Rectal smooth muscle tissue (tissue), 1 donor: ENCODE measurements at regions not wholly inside any gene's neighbourhood (a gene's known extent, or its start where the extent isn't known, plus 50 kb on each side); places are given as distances from the start of the nearest gene placed in this dataset.

ENCODE experiments used
- H3K27ac ChIP-seq: one replicate; pipeline ENCODE4 v1.7.0; 2013; ENCODE audit warnings: low read depth, low read length, inconsistent platforms
- H3K27me3 ChIP-seq: one replicate; pipeline ENCODE4 v1.7.0; 2013; ENCODE audit warnings: low read length; ENCODE audit not compliant: control insufficient read depth, insufficient read depth
- H3K36me3 ChIP-seq: one replicate; pipeline ENCODE4 v1.7.0; 2013; ENCODE audit warnings: low read length; ENCODE audit not compliant: control insufficient read depth, insufficient read depth
- H3K4me1 ChIP-seq: one replicate; pipeline ENCODE4 v1.7.0; 2013; ENCODE audit warnings: low read length; ENCODE audit not compliant: control insufficient read depth, insufficient read depth
- H3K4me3 ChIP-seq: one replicate; pipeline ENCODE4 v1.7.0; 2013; ENCODE audit warnings: low read length
- H3K9ac ChIP-seq: one replicate; pipeline ENCODE4 v1.7.0; 2013; ENCODE audit warnings: low read length

GRCh38 chr2:160670618-160671017 lies 177.0 kb upstream of the RBMS1 start:
- no peak overlapping the region for H3K9ac ChIP-seq
- H3K4me1 ChIP-seq, result peaks cover 11% of the 10 kb centered on the region
- no peak overlapping the region for H3K27ac ChIP-seq
- no peak overlapping the region for H3K4me3 ChIP-seq
- H3K27me3 ChIP-seq, result no peaks in the 10 kb centered on the region
- H3K36me3 ChIP-seq, result no peaks in the 10 kb centered on the region

- H3K27me3 ChIP-seq, result no peaks in the 10 kb centered on the region
- H3K4me3 ChIP-seq, result no peak overlapping the region
- H3K36me3 ChIP-seq, result no peaks in the 10 kb centered on the region
- H3K9ac ChIP-seq, result no peak overlapping the region
- H3K27ac ChIP-seq, result no peak overlapping the region
- no peaks in the 10 kb centered on the region for H3K4me1 ChIP-seq
These were observed 178.6 kb upstream of the RBMS1 start for GRCh38 chr2:160672211-160672610.

- Histone ChIP-seq H3K36me3 (no peaks in the 10 kb centered on the region), H3K4me1 (no peaks in the 10 kb centered on the region), H3K4me3 (no peak overlapping the region)
These were observed 180.6 kb upstream of the RBMS1 start for GRCh38 chr2:160674146-160674750.

GRCh38 chr2:160679686-160680085 lies 186.1 kb upstream of the RBMS1 start:
- H3K36me3 ChIP-seq, result no peaks in the 10 kb centered on the region
- H3K27ac ChIP-seq, result no peak overlapping the region
- H3K9ac ChIP-seq, result no peak overlapping the region
- no peaks in the 10 kb centered on the region for H3K27me3 ChIP-seq
- H3K4me3 ChIP-seq, result no peak overlapping the region
- no peaks in the 10 kb centered on the region for H3K4me1 ChIP-seq

More at GRCh38 chr2:160674146-160674750, 180.6 kb upstream of the RBMS1 start:
- Histone ChIP-seq H3K9ac (no peak overlapping the region), H3K27me3 (no peaks in the 10 kb centered on the region), H3K27ac (no peak overlapping the region)

- H3K27ac ChIP-seq, result no peak overlapping the region
- no peaks in the 10 kb centered on the region for H3K36me3 ChIP-seq
- H3K27me3 ChIP-seq, result no peaks in the 10 kb centered on the region
- no peak overlapping the region for H3K9ac ChIP-seq
- H3K4me1 ChIP-seq, result no peaks in the 10 kb centered on the region
- H3K4me3 ChIP-seq, result no peak overlapping the region
These were observed 186.7 kb upstream of the RBMS1 start for GRCh38 chr2:160680294-160680693.

GRCh38 chr2:160680974-160681373 lies 187.4 kb upstream of the RBMS1 start:
- Histone ChIP-seq H3K27ac (no peak overlapping the region), H3K4me3 (no peak overlapping the region)

GRCh38 chr2:160683206-160683605 lies 189.6 kb upstream of the RBMS1 start:
- Histone ChIP-seq H3K4me3 (no peak overlapping the region), H3K27me3 (no peaks in the 10 kb centered on the region), H3K9ac (no peak overlapping the region), H3K4me1 (no peaks in the 10 kb centered on the region), H3K27ac (no peak overlapping the region), H3K36me3 (no peaks in the 10 kb centered on the region)

More at GRCh38 chr2:160680974-160681373, 187.4 kb upstream of the RBMS1 start:
- no peaks in the 10 kb centered on the region for H3K36me3 ChIP-seq
- no peaks in the 10 kb centered on the region for H3K27me3 ChIP-seq
- no peak overlapping the region for H3K9ac ChIP-seq
- H3K4me1 ChIP-seq, result no peaks in the 10 kb centered on the region

GRCh38 chr2:160687629-160688028 lies 194.0 kb upstream of the RBMS1 start:
- Histone ChIP-seq H3K27me3 (no peaks in the 10 kb centered on the region), H3K27ac (no peak overlapping the region), H3K36me3 (no peaks in the 10 kb centered on the region), H3K9ac (no peak overlapping the region), H3K4me3 (no peak overlapping the region), H3K4me1 (no peaks in the 10 kb centered on the region)

GRCh38 chr2:160689441-160689840 lies 195.8 kb upstream of the RBMS1 start:
- Histone ChIP-seq H3K4me1 (no peaks in the 10 kb centered on the region), H3K27me3 (no peaks in the 10 kb centered on the region), H3K36me3 (no peaks in the 10 kb centered on the region), H3K27ac (no peak overlapping the region), H3K4me3 (no peak overlapping the region), H3K9ac (no peak overlapping the region)

GRCh38 chr2:160694221-160694620 lies 200.6 kb upstream of the RBMS1 start:
- H3K4me1 ChIP-seq, result peaks cover 5% of the 10 kb centered on the region
- H3K27me3 ChIP-seq, result no peaks in the 10 kb centered on the region
- H3K9ac ChIP-seq, result no peak overlapping the region
- no peak overlapping the region for H3K4me3 ChIP-seq
- no peak overlapping the region for H3K27ac ChIP-seq
- H3K36me3 ChIP-seq, result no peaks in the 10 kb centered on the region

GRCh38 chr2:160694631-160695030 lies 201.0 kb upstream of the RBMS1 start:
- peaks cover 5% of the 10 kb centered on the region for H3K4me1 ChIP-seq
- H3K36me3 ChIP-seq, result no peaks in the 10 kb centered on the region
- H3K27me3 ChIP-seq, result no peaks in the 10 kb centered on the region
- no peak overlapping the region for H3K4me3 ChIP-seq
- no peak overlapping the region for H3K27ac ChIP-seq
- H3K9ac ChIP-seq, result no peak overlapping the region

GRCh38 chr2:160695402-160696086 lies 201.9 kb upstream of the RBMS1 start:
- Histone ChIP-seq H3K27me3 (no peaks in the 10 kb centered on the region), H3K9ac (no peak overlapping the region)

GRCh38 chr2:160696087-160696452 lies 202.5 kb upstream of the RBMS1 start:
- H3K27me3 ChIP-seq, result no peaks in the 10 kb centered on the region
- H3K27ac ChIP-seq, result peak overlapping the region; percentile 70
- H3K4me1 ChIP-seq, result peaks cover 5% of the 10 kb centered on the region
- no peak overlapping the region for H3K4me3 ChIP-seq
- H3K9ac ChIP-seq, result no peak overlapping the region
- no peaks in the 10 kb centered on the region for H3K36me3 ChIP-seq

More at GRCh38 chr2:160695402-160696086, 201.9 kb upstream of the RBMS1 start:
- Histone ChIP-seq H3K4me1 (peaks cover 5% of the 10 kb centered on the region), H3K36me3 (no peaks in the 10 kb centered on the region), H3K27ac (peak overlapping the region; percentile 70), H3K4me3 (no peak overlapping the region)
